ENCODE measurements at regions not wholly inside any gene's neighbourhood (a gene's known extent, or its start where the extent isn't known, plus 50 kb on each side); places are given as distances from the start of the nearest gene placed in this dataset.

GRCh38 chr6:43879722-43880121 lies 109.7 kb downstream of the VEGFA start:
- DNase-seq (ENCODE audit: low read depth in 1 of 2, low spot score in 1 of 2), result no peak
- no peak overlapping the region for H3K27ac ChIP-seq (replicated peaks)
- no peak overlapping the region for H3K4me3 ChIP-seq (replicated peaks; ENCODE audit: insufficient read depth, low read length)
- H3K27me3 ChIP-seq (ENCODE audit: insufficient read depth, poor library complexity, severe bottlenecking), result no peaks in the 10 kb centered on the region
- TF ChIP-seq GABPA (IDR thresholded peaks at IDR 0.05; ENCODE audit: low read depth) (no peak), SPI1 (IDR thresholded peaks at IDR 0.05; ENCODE audit: borderline replicate concordance, low read depth) (no peak), POLR2AphosphoS5 (IDR thresholded peaks at IDR 0.05; ENCODE audit: low read depth) (no peak)
- TF ChIP-seq, protein P1, sequence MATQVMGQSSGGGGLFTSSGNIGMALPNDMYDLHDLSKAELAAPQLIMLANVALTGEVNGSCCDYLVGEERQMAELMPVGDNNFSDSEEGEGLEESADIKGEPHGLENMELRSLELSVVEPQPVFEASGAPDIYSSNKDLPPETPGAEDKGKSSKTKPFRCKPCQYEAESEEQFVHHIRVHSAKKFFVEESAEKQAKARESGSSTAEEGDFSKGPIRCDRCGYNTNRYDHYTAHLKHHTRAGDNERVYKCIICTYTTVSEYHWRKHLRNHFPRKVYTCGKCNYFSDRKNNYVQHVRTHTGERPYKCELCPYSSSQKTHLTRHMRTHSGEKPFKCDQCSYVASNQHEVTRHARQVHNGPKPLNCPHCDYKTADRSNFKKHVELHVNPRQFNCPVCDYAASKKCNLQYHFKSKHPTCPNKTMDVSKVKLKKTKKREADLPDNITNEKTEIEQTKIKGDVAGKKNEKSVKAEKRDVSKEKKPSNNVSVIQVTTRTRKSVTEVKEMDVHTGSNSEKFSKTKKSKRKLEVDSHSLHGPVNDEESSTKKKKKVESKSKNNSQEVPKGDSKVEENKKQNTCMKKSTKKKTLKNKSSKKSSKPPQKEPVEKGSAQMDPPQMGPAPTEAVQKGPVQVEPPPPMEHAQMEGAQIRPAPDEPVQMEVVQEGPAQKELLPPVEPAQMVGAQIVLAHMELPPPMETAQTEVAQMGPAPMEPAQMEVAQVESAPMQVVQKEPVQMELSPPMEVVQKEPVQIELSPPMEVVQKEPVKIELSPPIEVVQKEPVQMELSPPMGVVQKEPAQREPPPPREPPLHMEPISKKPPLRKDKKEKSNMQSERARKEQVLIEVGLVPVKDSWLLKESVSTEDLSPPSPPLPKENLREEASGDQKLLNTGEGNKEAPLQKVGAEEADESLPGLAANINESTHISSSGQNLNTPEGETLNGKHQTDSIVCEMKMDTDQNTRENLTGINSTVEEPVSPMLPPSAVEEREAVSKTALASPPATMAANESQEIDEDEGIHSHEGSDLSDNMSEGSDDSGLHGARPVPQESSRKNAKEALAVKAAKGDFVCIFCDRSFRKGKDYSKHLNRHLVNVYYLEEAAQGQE (IDR thresholded peaks at IDR 0.05; ENCODE audit: insufficient replicate concordance, low read depth), result no peak
- TF ChIP-seq, protein P2, sequence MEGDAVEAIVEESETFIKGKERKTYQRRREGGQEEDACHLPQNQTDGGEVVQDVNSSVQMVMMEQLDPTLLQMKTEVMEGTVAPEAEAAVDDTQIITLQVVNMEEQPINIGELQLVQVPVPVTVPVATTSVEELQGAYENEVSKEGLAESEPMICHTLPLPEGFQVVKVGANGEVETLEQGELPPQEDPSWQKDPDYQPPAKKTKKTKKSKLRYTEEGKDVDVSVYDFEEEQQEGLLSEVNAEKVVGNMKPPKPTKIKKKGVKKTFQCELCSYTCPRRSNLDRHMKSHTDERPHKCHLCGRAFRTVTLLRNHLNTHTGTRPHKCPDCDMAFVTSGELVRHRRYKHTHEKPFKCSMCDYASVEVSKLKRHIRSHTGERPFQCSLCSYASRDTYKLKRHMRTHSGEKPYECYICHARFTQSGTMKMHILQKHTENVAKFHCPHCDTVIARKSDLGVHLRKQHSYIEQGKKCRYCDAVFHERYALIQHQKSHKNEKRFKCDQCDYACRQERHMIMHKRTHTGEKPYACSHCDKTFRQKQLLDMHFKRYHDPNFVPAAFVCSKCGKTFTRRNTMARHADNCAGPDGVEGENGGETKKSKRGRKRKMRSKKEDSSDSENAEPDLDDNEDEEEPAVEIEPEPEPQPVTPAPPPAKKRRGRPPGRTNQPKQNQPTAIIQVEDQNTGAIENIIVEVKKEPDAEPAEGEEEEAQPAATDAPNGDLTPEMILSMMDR (IDR thresholded peaks at IDR 0.05; ENCODE audit: insufficient read depth, low read length), result no peak

GRCh38 chr6:43878823-43879495 lies 108.9 kb downstream of the VEGFA start:
- Histone ChIP-seq H3K27me3 (ENCODE audit: insufficient read depth, poor library complexity, severe bottlenecking) (no peaks in the 10 kb centered on the region), H3K4me3 (replicated peaks; ENCODE audit: insufficient read depth, low read length) (no peak overlapping the region), H3K27ac (replicated peaks) (no peak overlapping the region)
- TF ChIP-seq POLR2AphosphoS5 (IDR thresholded peaks at IDR 0.05; ENCODE audit: low read depth), result no peak
- DNase-seq (ENCODE audit: low read depth in 1 of 2, low spot score in 1 of 2), result no peak

GRCh38 chr6:43878127-43878634 lies 108.2 kb downstream of the VEGFA start:
- Histone ChIP-seq H3K4me3 (replicated peaks; ENCODE audit: insufficient read depth, low read length) (no peak overlapping the region), H3K27me3 (ENCODE audit: insufficient read depth, poor library complexity, severe bottlenecking) (no peaks in the 10 kb centered on the region), H3K27ac (replicated peaks) (no peak overlapping the region)
- DNase-seq (ENCODE audit: low read depth in 1 of 2, low spot score in 1 of 2), result no peak
- TF ChIP-seq, protein P1 (IDR thresholded peaks at IDR 0.05; ENCODE audit: insufficient replicate concordance, low read depth), result no peak
- TF ChIP-seq, protein P2 (IDR thresholded peaks at IDR 0.05; ENCODE audit: insufficient read depth, low read length), result no peak
- TF ChIP-seq POLR2AphosphoS5 (IDR thresholded peaks at IDR 0.05; ENCODE audit: low read depth) (no peak), GABPA (IDR thresholded peaks at IDR 0.05; ENCODE audit: low read depth) (no peak), SPI1 (IDR thresholded peaks at IDR 0.05; ENCODE audit: borderline replicate concordance, low read depth) (no peak)

DNA sequence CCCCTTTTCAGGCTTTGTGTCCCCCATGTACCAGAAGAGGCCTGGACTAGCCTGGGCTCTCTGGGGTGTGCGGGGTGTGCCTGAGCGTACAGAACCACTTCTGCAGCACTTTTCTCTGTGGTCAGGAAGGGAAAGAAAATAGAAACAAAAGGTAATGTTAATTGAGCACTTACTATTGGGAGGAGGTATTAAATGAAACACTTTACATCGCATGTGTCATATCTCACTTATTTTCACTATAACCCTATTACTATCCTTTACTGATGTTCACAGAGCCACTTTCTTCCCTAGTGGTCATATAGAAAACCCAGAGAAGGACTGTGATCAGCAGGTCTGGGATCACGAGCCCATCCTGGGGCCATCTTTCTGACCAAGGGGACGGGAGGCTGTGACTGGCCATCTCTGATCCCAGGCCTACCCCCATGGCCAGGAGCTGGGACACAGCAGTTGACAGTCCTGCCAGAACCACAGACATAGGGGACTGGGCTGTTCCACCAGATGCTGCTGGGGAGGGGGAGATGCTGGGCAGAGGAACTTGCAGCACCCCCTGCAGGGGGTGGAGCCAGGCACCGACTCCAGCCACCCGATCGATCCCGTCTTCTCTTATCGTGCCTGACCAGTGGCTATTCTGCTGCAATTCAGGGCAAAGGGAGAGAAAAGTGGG lies 107.6 kb downstream of the VEGFA start:
- H3K27ac ChIP-seq (replicated peaks), result no peak overlapping the region
- no peak for TF ChIP-seq SPI1 (IDR thresholded peaks at IDR 0.05; ENCODE audit: borderline replicate concordance, low read depth)
- TF ChIP-seq, protein P2 (IDR thresholded peaks at IDR 0.05; ENCODE audit: insufficient read depth, low read length), result no peak
- TF ChIP-seq GABPA (IDR thresholded peaks at IDR 0.05; ENCODE audit: low read depth), result no peak
- no peak for TF ChIP-seq POLR2AphosphoS5 (IDR thresholded peaks at IDR 0.05; ENCODE audit: low read depth)
- TF ChIP-seq, protein P1 (IDR thresholded peaks at IDR 0.05; ENCODE audit: insufficient replicate concordance, low read depth), result no peak
- H3K4me3 ChIP-seq (replicated peaks; ENCODE audit: insufficient read depth, low read length), result no peak overlapping the region
- no peaks in the 10 kb centered on the region for H3K27me3 ChIP-seq (ENCODE audit: insufficient read depth, poor library complexity, severe bottlenecking)
- no peak for DNase-seq (ENCODE audit: low read depth in 1 of 2, low spot score in 1 of 2)
